A673 (cell line): ENCODE measurements at regions not wholly inside any gene's neighbourhood (a gene's known extent, or its start where the extent isn't known, plus 50 kb on each side); places are given as distances from the start of the nearest gene placed in this dataset.

Experiments
- BruUV-seq: library from RNA; stranded (reverse); fragments of 400-500 nt; replicated peaks from 2 replicates; lab custom pipeline; 2021; lab: Mats Ljungman, UMichigan
- CTCF ChIA-PET: fragments of 300-600 bp; sonication (Branson Sonifier 250); formaldehyde crosslinking; loops from one replicate; lab custom pipeline; 2022; ENCODE audit warnings: antibody characterized with exemption; lab: Charles Lee
- POLR2A ChIA-PET: fragments of 300-600 bp; sonication (Branson Sonifier 250); formaldehyde crosslinking; loops from one replicate; lab custom pipeline; 2022; ENCODE audit warnings: antibody characterized with exemption; ENCODE audit not compliant: low non-redundant PET; lab: Charles Lee
- DNase-seq: peaks from one replicate; pipeline ENCODE4 v3.0.0-alpha.2; 2015; ENCODE audit warnings: low spot score
- H3K27ac ChIP-seq: fragments of 200-600 bp; sonication (generic); 2 replicates; pipeline ENCODE4 v1.5.1; 2016; ENCODE audit warnings: mixed run types, low read depth, mild to moderate bottlenecking, mixed read lengths, antibody characterized with exemption, low read length; ENCODE audit not compliant: poor library complexity, severe bottlenecking
- H3K27me3 ChIP-seq: fragments of 200-600 bp; sonication (generic); replicated peaks from 2 replicates; pipeline ENCODE4 v1.6.1; 2017; ENCODE audit warnings: mixed run types, low read depth, mild to moderate bottlenecking, mixed read lengths, antibody characterized with exemption, low read length; ENCODE audit not compliant: insufficient read depth, poor library complexity
- H3K36me3 ChIP-seq: fragments of 200-600 bp; sonication (generic); 2 replicates; pipeline ENCODE4 v1.6.1; 2016; ENCODE audit warnings: mixed run types, mild to moderate bottlenecking, mixed read lengths, antibody characterized with exemption, low read length; ENCODE audit not compliant: insufficient read depth, poor library complexity, severe bottlenecking
- H3K4me1 ChIP-seq: fragments of 200-600 bp; sonication (generic); 2 replicates; pipeline ENCODE4 v1.6.1; 2017; ENCODE audit warnings: mixed run types, mild to moderate bottlenecking, mixed read lengths, antibody characterized with exemption, low read length; ENCODE audit not compliant: insufficient read depth, poor library complexity, severe bottlenecking
- H3K4me3 ChIP-seq: fragments of 200-600 bp; sonication (generic); 2 replicates; pipeline ENCODE4 v1.5.1; 2016; ENCODE audit warnings: low read depth, mixed run types, mild to moderate bottlenecking, mixed read lengths, low read length; ENCODE audit not compliant: poor library complexity, severe bottlenecking
- H3K9me3 ChIP-seq: fragments of 200-600 bp; sonication (generic); 2 replicates; pipeline ENCODE4 v1.6.1; 2016; ENCODE audit warnings: mixed run types, low read depth, mild to moderate bottlenecking, mixed read lengths, antibody characterized with exemption, low read length; ENCODE audit not compliant: poor library complexity, severe bottlenecking
- EZH2 ChIP-seq: fragments of 200-600 bp; sonication (generic); IDR thresholded peaks from 2 replicates; pipeline ENCODE4 v1.6.1; 2017; ENCODE audit warnings: borderline replicate concordance, low read depth, mild to moderate bottlenecking, mixed read lengths, antibody characterized with exemption, low read length; ENCODE audit not compliant: poor library complexity, severe bottlenecking
- intact Hi-C: fragments of 100-400 bp; cut with micrococcal nuclease; formaldehyde crosslinking; loops from one replicate; pipeline ENCODE4 v1.10.0; 2022; ENCODE audit not compliant: unreplicated experiment
- TF ChIP-seq, protein P1 (sequence below): fragments of 300-800, 200-600 bp; sonication (generic); conservative IDR thresholded peaks from 2 replicates; pipeline ENCODE4 v1.5.1; 2017; ENCODE audit warnings: low read depth, mild to moderate bottlenecking, antibody characterized with exemption, low read length, moderate library complexity, mixed read lengths

DNA sequence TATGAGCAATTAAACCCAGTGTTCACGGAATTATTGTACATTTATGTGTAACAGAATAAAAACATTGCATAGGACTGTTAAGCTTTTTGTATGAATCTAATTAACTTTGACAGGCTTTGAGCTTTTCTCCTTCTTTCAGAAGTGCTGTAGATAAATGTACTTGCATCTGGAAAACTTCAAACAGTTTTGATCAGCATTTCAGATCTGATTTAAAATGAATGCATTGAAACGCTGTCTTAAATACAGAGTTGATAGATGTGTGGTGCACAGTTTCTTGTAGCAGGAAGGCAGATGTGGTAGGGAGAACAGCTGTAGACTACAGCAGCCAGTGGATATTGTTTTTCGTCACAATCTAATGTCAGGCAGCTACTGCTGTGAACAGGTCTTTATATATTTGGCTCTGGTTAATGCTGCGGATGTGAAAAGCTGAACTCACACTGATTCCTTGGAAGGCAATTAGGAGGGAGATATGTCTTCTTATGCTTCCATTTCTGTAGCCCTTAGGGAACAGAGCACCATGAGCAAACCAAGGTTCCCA is 193.8 kb upstream of the GOLIM4 start:
- no peak overlapping the region for H3K4me3 ChIP-seq
- H3K4me1 ChIP-seq = no peaks in the 10 kb centered on the region
- no peaks in the 10 kb centered on the region for H3K36me3 ChIP-seq
- H3K9me3 ChIP-seq = no peaks in the 10 kb centered on the region
- H3K27me3 ChIP-seq = peaks cover 53% of the 10 kb centered on the region
- POLR2A ChIA-PET = no interaction called here
- TF ChIP-seq, protein P1, sequence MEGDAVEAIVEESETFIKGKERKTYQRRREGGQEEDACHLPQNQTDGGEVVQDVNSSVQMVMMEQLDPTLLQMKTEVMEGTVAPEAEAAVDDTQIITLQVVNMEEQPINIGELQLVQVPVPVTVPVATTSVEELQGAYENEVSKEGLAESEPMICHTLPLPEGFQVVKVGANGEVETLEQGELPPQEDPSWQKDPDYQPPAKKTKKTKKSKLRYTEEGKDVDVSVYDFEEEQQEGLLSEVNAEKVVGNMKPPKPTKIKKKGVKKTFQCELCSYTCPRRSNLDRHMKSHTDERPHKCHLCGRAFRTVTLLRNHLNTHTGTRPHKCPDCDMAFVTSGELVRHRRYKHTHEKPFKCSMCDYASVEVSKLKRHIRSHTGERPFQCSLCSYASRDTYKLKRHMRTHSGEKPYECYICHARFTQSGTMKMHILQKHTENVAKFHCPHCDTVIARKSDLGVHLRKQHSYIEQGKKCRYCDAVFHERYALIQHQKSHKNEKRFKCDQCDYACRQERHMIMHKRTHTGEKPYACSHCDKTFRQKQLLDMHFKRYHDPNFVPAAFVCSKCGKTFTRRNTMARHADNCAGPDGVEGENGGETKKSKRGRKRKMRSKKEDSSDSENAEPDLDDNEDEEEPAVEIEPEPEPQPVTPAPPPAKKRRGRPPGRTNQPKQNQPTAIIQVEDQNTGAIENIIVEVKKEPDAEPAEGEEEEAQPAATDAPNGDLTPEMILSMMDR = no peak
- no peak for TF ChIP-seq EZH2
- intact Hi-C loops = no loop called here
- DNase-seq = no peak
- BruUV-seq = no TSS peak
- CTCF ChIA-PET = no interaction called here
- no peak overlapping the region for H3K27ac ChIP-seq

GRCh38 chr3:168288511-168289401 is 193.0 kb upstream of the GOLIM4 start:
- ChIA-PET POLR2A (no interaction called here), CTCF (no interaction called here)
- no peaks in the 10 kb centered on the region for H3K36me3 ChIP-seq
- no peak overlapping the region for H3K27ac ChIP-seq
- no peaks in the 10 kb centered on the region for H3K9me3 ChIP-seq
- intact Hi-C loops = no loop called here
- H3K4me3 ChIP-seq = no peak overlapping the region
- no TSS peak for BruUV-seq
- DNase-seq = no peak
- H3K4me1 ChIP-seq = no peaks in the 10 kb centered on the region
- TF ChIP-seq EZH2 = no peak
- TF ChIP-seq, protein P1 = no peak
- H3K27me3 ChIP-seq = peaks cover 49% of the 10 kb centered on the region

DNA sequence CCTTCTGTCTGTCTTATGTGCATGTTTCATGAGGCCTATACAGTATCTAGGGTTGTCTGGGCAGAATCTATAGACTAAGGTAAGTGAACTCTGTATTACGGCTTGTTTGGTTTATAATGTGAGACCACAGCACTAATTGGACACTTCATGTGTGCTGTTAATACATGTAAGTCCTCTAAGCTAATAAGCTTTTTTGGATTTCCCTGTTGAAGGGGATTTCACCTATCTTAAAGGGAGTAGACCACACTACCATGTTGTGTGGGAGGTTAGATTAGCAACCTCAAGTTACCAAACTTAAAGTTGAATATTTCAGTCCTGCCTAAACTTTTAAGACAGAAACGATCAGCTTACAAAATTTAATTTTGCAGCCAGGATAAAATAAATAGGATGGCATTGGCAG is 189.8 kb upstream of the GOLIM4 start:
- no peaks in the 10 kb centered on the region for H3K9me3 ChIP-seq
- BruUV-seq = no TSS peak
- H3K27me3 ChIP-seq = peaks cover 48% of the 10 kb centered on the region
- DNase-seq = no peak
- POLR2A ChIA-PET = no interaction called here
- intact Hi-C loops = no loop called here
- CTCF ChIA-PET = no interaction called here
- TF ChIP-seq, protein P1 = no peak
- no peak for TF ChIP-seq EZH2
- no peak overlapping the region for H3K27ac ChIP-seq
- no peaks in the 10 kb centered on the region for H3K4me1 ChIP-seq
- H3K4me3 ChIP-seq = no peak overlapping the region
- no peaks in the 10 kb centered on the region for H3K36me3 ChIP-seq
